Trophoblast cell (in vitro differentiated cells and primary cell): ENCODE measurements at regions not wholly inside any gene's neighbourhood (a gene's known extent, or its start where the extent isn't known, plus 50 kb on each side); places are given as distances from the start of the nearest gene placed in this dataset.

Experiments
- DNase-seq, 2 donors: peaks; one replicate each; pipeline ENCODE4 v3.0.0-alpha.2; 2016
- H2AFZ ChIP-seq: 2 replicates; pipeline ENCODE4 v1.6.1; 2013; ENCODE audit warnings: low read length, moderate library complexity, mild to moderate bottlenecking; ENCODE audit not compliant: insufficient read depth, poor library complexity
- H2AK5ac ChIP-seq: 2 replicates; pipeline ENCODE4 v1.6.1; 2013; ENCODE audit warnings: mild to moderate bottlenecking, low read length
- H2BK120ac ChIP-seq: 2 replicates; pipeline ENCODE4 v1.6.1; 2013; ENCODE audit warnings: low read length, mild to moderate bottlenecking, moderate library complexity; ENCODE audit not compliant: insufficient read depth, poor library complexity
- H2BK12ac ChIP-seq: 2 replicates; pipeline ENCODE4 v1.6.1; 2013; ENCODE audit warnings: mild to moderate bottlenecking, low read length, moderate library complexity
- H2BK5ac ChIP-seq: 2 replicates; pipeline ENCODE4 v1.6.1; 2013; ENCODE audit warnings: low read length, low read depth, moderate library complexity, mild to moderate bottlenecking; ENCODE audit not compliant: poor library complexity
- H3K14ac ChIP-seq: 2 replicates; pipeline ENCODE4 v1.6.1; 2013; ENCODE audit warnings: mild to moderate bottlenecking, low read length
- H3K18ac ChIP-seq: 2 replicates; pipeline ENCODE4 v1.6.1; 2013; ENCODE audit warnings: mild to moderate bottlenecking, low read length
- H3K23ac ChIP-seq: 2 replicates; pipeline ENCODE4 v1.6.1; 2013; ENCODE audit warnings: low read length
- H3K27ac ChIP-seq: 2 replicates; pipeline ENCODE4 v1.5.1; 2013; ENCODE audit warnings: low read depth, mild to moderate bottlenecking, inconsistent platforms, low read length, moderate library complexity
- H3K27me3 ChIP-seq: 2 replicates; pipeline ENCODE4 v1.6.1; 2013; ENCODE audit warnings: inconsistent platforms, mild to moderate bottlenecking, low read length, moderate library complexity; ENCODE audit not compliant: insufficient read depth
- H3K36me3 ChIP-seq, 2 experiments: 1 replicate in 1 of 2; 2 replicates in 1 of 2; pipeline ENCODE4 v1.6.1; 2013; ENCODE audit warnings: low read length in 2 of 2, mild to moderate bottlenecking in 2 of 2, moderate library complexity in 1 of 2; ENCODE audit not compliant: insufficient read depth in 2 of 2, control insufficient read depth in 1 of 2
- H3K4ac ChIP-seq: 2 replicates; pipeline ENCODE4 v1.6.1; 2013; ENCODE audit warnings: low read depth, mild to moderate bottlenecking, low read length, moderate library complexity
- H3K4me1 ChIP-seq, 2 experiments: 1 replicate in 1 of 2; 2 replicates in 1 of 2; pipeline ENCODE4 v1.6.1; 2013; ENCODE audit warnings: low read length in 2 of 2, mild to moderate bottlenecking in 2 of 2, moderate library complexity in 1 of 2; ENCODE audit not compliant: insufficient read depth in 2 of 2, control insufficient read depth in 1 of 2
- H3K4me2 ChIP-seq: 2 replicates; pipeline ENCODE4 v1.6.1; 2013; ENCODE audit warnings: inconsistent platforms, mild to moderate bottlenecking, low read length, moderate library complexity
- H3K4me3 ChIP-seq: 2 replicates; pipeline ENCODE4 v1.5.1; 2013; ENCODE audit warnings: mild to moderate bottlenecking, low read depth, low read length, inconsistent platforms
- H3K79me1 ChIP-seq: one replicate; pipeline ENCODE4 v1.6.1; 2013; ENCODE audit warnings: low read length
- H3K79me2 ChIP-seq: 2 replicates; pipeline ENCODE4 v1.6.1; 2013; ENCODE audit warnings: low read length, mild to moderate bottlenecking; ENCODE audit not compliant: control insufficient read depth, insufficient read depth, poor library complexity
- H3K9ac ChIP-seq: 2 replicates; pipeline ENCODE4 v1.6.1; 2013; ENCODE audit warnings: mild to moderate bottlenecking, low read length
- H3K9me3 ChIP-seq: 2 replicates; pipeline ENCODE4 v1.6.1; 2013; ENCODE audit warnings: low read depth, mild to moderate bottlenecking, control low read depth, inconsistent platforms, low read length; ENCODE audit not compliant: insufficient read depth
- H4K12ac ChIP-seq: 2 replicates; pipeline ENCODE4 v1.6.1; 2013; ENCODE audit warnings: low read depth, mild to moderate bottlenecking, low read length, moderate library complexity
- H4K8ac ChIP-seq: 2 replicates; pipeline ENCODE4 v1.6.1; 2013; ENCODE audit warnings: low read depth, mild to moderate bottlenecking, low read length, moderate library complexity
- H4K91ac ChIP-seq: one replicate; pipeline ENCODE4 v1.6.1; 2013; ENCODE audit warnings: low read depth, mild to moderate bottlenecking, low read length, moderate library complexity
- WGBS: extraction: QIAGEN DNeasy Blood & Tissue Kit; methylation state at CpG from one replicate; pipeline ENCODE4 v1.1.7; 2013; ENCODE audit warnings: missing lambda C conversion rate; ENCODE audit not compliant: insufficient read length, insufficient coverage; ENCODE audit errors: extremely low coverage; 5-methylcytosine and 5-hydroxymethylcytosine counted together

DNA sequence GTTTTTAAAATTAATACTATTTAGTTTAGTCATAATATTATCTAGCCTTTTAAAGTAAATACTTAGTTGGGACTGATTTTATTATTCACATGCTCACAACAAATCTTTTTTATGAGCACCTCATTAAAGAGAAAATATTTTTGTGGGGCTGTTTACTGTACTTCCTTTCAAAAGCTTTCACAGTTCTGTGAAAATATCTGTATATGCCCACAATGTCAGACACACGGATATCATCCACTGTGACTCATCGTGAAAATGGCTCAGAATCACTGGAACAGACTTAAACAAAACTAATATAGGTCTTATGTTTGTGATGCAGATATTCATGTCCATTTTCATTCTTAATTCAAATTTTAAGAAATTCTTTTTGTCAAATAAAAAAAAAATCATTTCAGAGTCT, 305.2 kb downstream of the RAB38 start:
- Histone ChIP-seq H2BK5ac (no peak overlapping the region), H3K27ac (no peak overlapping the region), H3K4me2 (no peak overlapping the region), H3K4me3 (no peak overlapping the region), H3K36me3 (no peaks in the 10 kb centered on the region), H2BK12ac (no peak overlapping the region), H3K4ac (no peak overlapping the region), H2AK5ac (no peak overlapping the region), H3K79me2 (no peaks in the 10 kb centered on the region), H3K27me3 (no peaks in the 10 kb centered on the region), H3K18ac (no peak overlapping the region), H3K9ac (no peak overlapping the region), H3K9me3 (no peaks in the 10 kb centered on the region), H4K8ac (no peak overlapping the region), H2AFZ (no peak overlapping the region), H4K91ac (no peak overlapping the region), H4K12ac (no peak overlapping the region), H3K14ac (no peak overlapping the region), H3K23ac (no peak overlapping the region), H3K4me1 (no peaks in the 10 kb centered on the region), H3K79me1 (no peaks in the 10 kb centered on the region), H2BK120ac (no peak overlapping the region)
- DNase-seq: no peak
- no CpG with 5 or more reads among the region's 2 CpGs for WGBS

DNA sequence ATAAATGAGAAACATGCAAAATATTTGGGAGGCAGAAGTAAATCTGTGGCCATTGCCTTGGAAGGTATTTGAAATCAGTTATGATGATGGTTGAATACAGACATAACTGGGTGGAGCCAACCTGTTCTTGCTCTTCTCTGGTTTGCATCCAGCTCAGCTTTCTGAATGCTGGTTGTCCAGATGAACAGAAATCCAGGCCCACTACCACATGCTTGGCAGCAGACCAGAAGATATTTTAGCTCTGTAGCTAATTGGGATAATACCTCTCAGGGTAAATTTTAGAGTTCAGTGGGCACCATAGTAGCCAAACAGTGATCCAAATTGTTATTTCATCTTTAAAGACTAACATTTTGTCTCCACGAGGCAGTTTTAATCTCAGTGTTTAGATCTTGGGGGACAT, 308.3 kb downstream of the RAB38 start:
- Histone ChIP-seq H2BK12ac (no peak overlapping the region), H4K91ac (no peak overlapping the region), H3K4me3 (no peak overlapping the region), H4K12ac (no peak overlapping the region), H3K4ac (no peak overlapping the region), H3K4me2 (no peak overlapping the region), H3K18ac (no peak overlapping the region), H3K27me3 (no peaks in the 10 kb centered on the region), H3K9ac (no peak overlapping the region), H3K23ac (no peak overlapping the region), H2AK5ac (no peak overlapping the region), H3K79me1 (no peaks in the 10 kb centered on the region), H2BK5ac (no peak overlapping the region), H3K36me3 (no peaks in the 10 kb centered on the region), H3K14ac (no peak overlapping the region), H3K27ac (no peak overlapping the region), H3K4me1 (no peaks in the 10 kb centered on the region), H4K8ac (no peak overlapping the region), H3K79me2 (no peaks in the 10 kb centered on the region), H2BK120ac (no peak overlapping the region), H3K9me3 (no peaks in the 10 kb centered on the region), H2AFZ (no peak overlapping the region)
- no CpG with 5 or more reads among the region's 1 CpG for WGBS
- no peak for DNase-seq

DNA sequence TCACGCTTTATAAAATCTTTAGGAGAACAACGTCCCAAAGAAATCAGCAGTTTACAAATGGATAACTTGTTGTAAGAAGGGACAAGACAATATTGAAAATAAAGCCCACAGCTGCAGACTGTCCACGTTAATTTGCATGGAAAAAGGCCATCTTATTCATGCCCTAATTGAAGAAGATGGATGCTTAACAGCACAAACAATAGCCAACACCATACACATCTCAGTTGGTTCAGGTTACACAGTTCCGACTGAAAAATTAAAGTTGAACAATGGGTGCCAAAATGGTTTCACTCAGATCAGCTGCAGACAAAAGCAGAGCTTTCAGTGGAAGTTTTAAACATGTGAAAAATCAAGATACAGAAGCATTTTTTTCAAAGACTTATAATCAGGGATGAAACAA, 314.2 kb downstream of the RAB38 start:
- no CpG with 5 or more reads among the region's 4 CpGs for WGBS
- H2AFZ ChIP-seq: no peak overlapping the region

DNA sequence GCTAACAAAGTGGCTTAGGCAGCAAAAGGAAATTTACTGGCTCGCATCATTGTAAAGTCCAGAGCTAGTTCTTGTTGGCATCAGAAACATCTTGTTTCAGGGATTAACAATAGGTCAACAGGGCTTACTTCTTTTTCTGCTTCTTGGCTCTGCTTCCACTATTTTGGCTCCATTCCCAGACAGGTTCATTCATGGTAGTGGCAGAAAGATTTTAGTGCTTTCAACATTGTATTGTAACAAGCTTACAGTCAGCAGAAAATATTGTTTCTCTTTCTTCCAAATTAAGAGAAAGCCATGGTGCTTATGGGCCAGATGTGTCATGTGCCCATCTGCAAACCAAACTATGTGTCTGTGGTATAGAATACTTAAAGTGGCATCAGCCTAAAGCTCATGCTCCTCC, 315.6 kb downstream of the RAB38 start:
- no peak overlapping the region for H3K27ac ChIP-seq
- H3K18ac ChIP-seq: no peak overlapping the region
- H2AFZ ChIP-seq: no peak overlapping the region
- no peaks in the 10 kb centered on the region for H3K36me3 ChIP-seq
- H3K4me2 ChIP-seq: no peak overlapping the region
- H3K79me2 ChIP-seq: no peaks in the 10 kb centered on the region
- no peak overlapping the region for H4K12ac ChIP-seq
- H3K23ac ChIP-seq: no peak overlapping the region
- no peak overlapping the region for H3K4me3 ChIP-seq
- no peaks in the 10 kb centered on the region for H3K79me1 ChIP-seq
- no peak overlapping the region for H3K9ac ChIP-seq
- no peaks in the 10 kb centered on the region for H3K4me1 ChIP-seq
- H2BK120ac ChIP-seq: no peak overlapping the region
- H2AK5ac ChIP-seq: no peak overlapping the region
- no peak overlapping the region for H4K8ac ChIP-seq
- H3K4ac ChIP-seq: no peak overlapping the region
- no peak overlapping the region for H3K14ac ChIP-seq
- H2BK12ac ChIP-seq: no peak overlapping the region
- H4K91ac ChIP-seq: no peak overlapping the region
- no peaks in the 10 kb centered on the region for H3K27me3 ChIP-seq
- H3K9me3 ChIP-seq: no peaks in the 10 kb centered on the region
- no peak for DNase-seq
- WGBS: no CpG with 5 or more reads among the region's 1 CpG
- H2BK5ac ChIP-seq: no peak overlapping the region

More for the DNA sequence above, 314.2 kb downstream of the RAB38 start:
- Histone ChIP-seq H2BK5ac (no peak overlapping the region), H3K27me3 (no peaks in the 10 kb centered on the region), H2BK120ac (no peak overlapping the region), H3K36me3 (no peaks in the 10 kb centered on the region), H4K8ac (no peak overlapping the region), H3K9me3 (no peaks in the 10 kb centered on the region), H2BK12ac (no peak overlapping the region), H3K4me3 (no peak overlapping the region), H4K91ac (no peak overlapping the region), H3K23ac (no peak overlapping the region), H3K27ac (no peak overlapping the region), H4K12ac (no peak overlapping the region), H3K79me1 (no peaks in the 10 kb centered on the region), H3K79me2 (no peaks in the 10 kb centered on the region), H2AK5ac (no peak overlapping the region), H3K14ac (no peak overlapping the region), H3K4me2 (no peak overlapping the region), H3K4me1 (no peaks in the 10 kb centered on the region), H3K9ac (no peak overlapping the region), H3K4ac (no peak overlapping the region), H3K18ac (no peak overlapping the region)
- no peak for DNase-seq
